NCI-H748 (cell line): ENCODE measurements at regions not wholly inside any gene's neighbourhood (a gene's known extent, or its start where the extent isn't known, plus 50 kb on each side); places are given as distances from the start of the nearest gene placed in this dataset.

Experiments used
- DNase-seq: peaks from one replicate; lab custom pipeline; 2025; ENCODE audit not compliant: unreplicated experiment; lab: John Stamatoyannopoulos, UW

GRCh38 chr11:16440136-16440535 lies 83.8 kb upstream of the SOX6 start:
- no peak for DNase-seq

GRCh38 chr11:16434036-16434435 lies 77.7 kb upstream of the SOX6 start:
- DNase-seq: no peak

GRCh38 chr11:16430674-16431073 lies 74.3 kb upstream of the SOX6 start:
- DNase-seq: no peak

GRCh38 chr11:16421826-16422225 lies 65.5 kb upstream of the SOX6 start:
- no peak for DNase-seq

- DNase-seq: peak; percentile 44
Observed at GRCh38 chr11:16418428-16419097, 62.2 kb upstream of the SOX6 start.

GRCh38 chr11:16412525-16413172 lies 56.3 kb upstream of the SOX6 start:
- no peak for DNase-seq

- no peak for DNase-seq
Observed at GRCh38 chr11:16410479-16410878, 54.1 kb upstream of the SOX6 start.

- DNase-seq: no peak
Observed at GRCh38 chr11:16408619-16409018, 52.3 kb upstream of the SOX6 start.

- no peak for DNase-seq
Observed at GRCh38 chr11:16406226-16406625, 49.9 kb upstream of the SOX6 start.
